ENCODE measurements at regions not wholly inside any gene's neighbourhood (a gene's known extent, or its start where the extent isn't known, plus 50 kb on each side); places are given as distances from the start of the nearest gene placed in this dataset.

DNA sequence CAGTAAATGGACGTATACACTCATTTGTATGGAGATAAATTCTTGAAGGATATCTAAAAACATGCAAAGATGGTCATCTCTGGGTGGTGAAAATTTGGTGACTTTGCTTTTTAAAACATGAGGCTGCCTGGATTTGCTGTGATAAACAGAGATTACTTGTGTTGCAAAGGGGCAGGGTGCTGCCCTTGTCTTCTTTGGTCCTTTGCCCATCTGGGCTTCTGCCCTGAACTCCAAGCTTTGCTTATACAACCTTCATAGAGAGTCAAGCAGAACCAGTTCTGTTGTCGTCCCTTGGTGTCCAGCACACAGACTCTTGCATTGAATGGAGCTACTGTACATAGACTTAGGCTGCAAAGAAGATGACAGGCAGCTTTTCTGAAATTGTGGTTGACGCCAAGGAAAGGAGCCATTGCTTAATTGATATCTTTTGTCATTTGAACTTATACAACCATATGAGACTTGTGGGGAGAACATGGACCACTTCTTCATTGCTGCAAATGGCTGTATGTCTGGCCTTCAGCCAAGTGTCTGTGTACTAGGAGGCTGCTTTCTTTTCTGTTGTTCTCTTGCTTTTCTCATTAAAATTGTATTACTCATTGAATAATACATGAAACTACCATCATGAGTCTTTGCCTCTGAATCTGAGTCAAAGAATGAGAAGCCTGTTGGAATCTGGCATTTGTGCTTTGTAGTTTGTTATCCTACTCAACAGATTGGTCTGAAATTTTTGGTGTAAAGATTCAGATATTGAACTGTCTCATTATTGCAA lies 152.5 kb downstream of the DMRT2 start:
- ATAC-seq (no peak), DNase-seq (ENCODE audit: low read depth in 1 of 2, low spot score in 1 of 2) (no peak), FAIRE-seq (no peak)
- Histone ChIP-seq H3K4me3 (no peak overlapping the region), H3K4me2 (no peak overlapping the region), H3K4me1 (no peaks in the 10 kb centered on the region), H3K9me3 (no peaks in the 10 kb centered on the region; the same call in 2 of the 3 replicates), H3K27ac (no peak overlapping the region)
- TF ChIP-seq, protein P1, sequence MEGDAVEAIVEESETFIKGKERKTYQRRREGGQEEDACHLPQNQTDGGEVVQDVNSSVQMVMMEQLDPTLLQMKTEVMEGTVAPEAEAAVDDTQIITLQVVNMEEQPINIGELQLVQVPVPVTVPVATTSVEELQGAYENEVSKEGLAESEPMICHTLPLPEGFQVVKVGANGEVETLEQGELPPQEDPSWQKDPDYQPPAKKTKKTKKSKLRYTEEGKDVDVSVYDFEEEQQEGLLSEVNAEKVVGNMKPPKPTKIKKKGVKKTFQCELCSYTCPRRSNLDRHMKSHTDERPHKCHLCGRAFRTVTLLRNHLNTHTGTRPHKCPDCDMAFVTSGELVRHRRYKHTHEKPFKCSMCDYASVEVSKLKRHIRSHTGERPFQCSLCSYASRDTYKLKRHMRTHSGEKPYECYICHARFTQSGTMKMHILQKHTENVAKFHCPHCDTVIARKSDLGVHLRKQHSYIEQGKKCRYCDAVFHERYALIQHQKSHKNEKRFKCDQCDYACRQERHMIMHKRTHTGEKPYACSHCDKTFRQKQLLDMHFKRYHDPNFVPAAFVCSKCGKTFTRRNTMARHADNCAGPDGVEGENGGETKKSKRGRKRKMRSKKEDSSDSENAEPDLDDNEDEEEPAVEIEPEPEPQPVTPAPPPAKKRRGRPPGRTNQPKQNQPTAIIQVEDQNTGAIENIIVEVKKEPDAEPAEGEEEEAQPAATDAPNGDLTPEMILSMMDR (IDR thresholded peaks at IDR 0.05), result no peak
- TF ChIP-seq REST (IDR thresholded peaks at IDR 0.05) (no peak), FOSL2 (IDR thresholded peaks at IDR 0.05) (no peak), FOSL2 (CRISPR knock-in tag; IDR thresholded peaks at IDR 0.05) (no peak), ZNF302 (CRISPR knock-in tag; IDR thresholded peaks at IDR 0.05) (no peak), KDM1A (IDR thresholded peaks at IDR 0.05; ENCODE audit: low read depth) (no peak), JUNB (IDR thresholded peaks at IDR 0.05) (no peak), EP300 (IDR thresholded peaks at IDR 0.05) (no peak), TFCP2L1 (CRISPR knock-in tag; IDR thresholded peaks at IDR 0.05) (no peak), GATA3 (IDR thresholded peaks at IDR 0.05; ENCODE audit: borderline replicate concordance) (no peak), MAFK (IDR thresholded peaks at IDR 0.05; ENCODE audit: partially characterized antibody) (no peak), NR3C1 (IDR thresholded peaks at IDR 0.05) (no peak), POLR2A (IDR thresholded peaks at IDR 0.05; ENCODE audit: low read length) (no peak), USF2 (IDR thresholded peaks at IDR 0.05) (no peak), MYC (IDR thresholded peaks at IDR 0.05; ENCODE audit: borderline replicate concordance, low read length) (no peak), CBX2 (IDR thresholded peaks at IDR 0.05; ENCODE audit: borderline replicate concordance, low read depth) (no peak), ELK1 (IDR thresholded peaks at IDR 0.05; ENCODE audit: low read depth, low read length) (no peak), NPAS2 (CRISPR knock-in tag; IDR thresholded peaks at IDR 0.05; ENCODE audit: borderline replicate concordance) (no peak)
- TF ChIP-seq, protein P2, sequence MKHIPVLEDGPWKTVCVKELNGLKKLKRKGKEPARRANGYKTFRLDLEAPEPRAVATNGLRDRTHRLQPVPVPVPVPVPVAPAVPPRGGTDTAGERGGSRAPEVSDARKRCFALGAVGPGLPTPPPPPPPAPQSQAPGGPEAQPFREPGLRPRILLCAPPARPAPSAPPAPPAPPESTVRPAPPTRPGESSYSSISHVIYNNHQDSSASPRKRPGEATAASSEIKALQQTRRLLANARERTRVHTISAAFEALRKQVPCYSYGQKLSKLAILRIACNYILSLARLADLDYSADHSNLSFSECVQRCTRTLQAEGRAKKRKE (CRISPR knock-in tag; IDR thresholded peaks at IDR 0.05; ENCODE audit: low read depth), result no peak
- 40% methylated on average over 3 of the region's 3 CpGs for WGBS (ENCODE audit: missing lambda C conversion rate)
- ChIA-PET CTCF (no interaction called here), POLR2A (no interaction called here)

- 32% methylated on average over 3 of the region's 3 CpGs for WGBS (ENCODE audit: missing lambda C conversion rate)
- DNase-seq (ENCODE audit: low read depth in 1 of 2, low spot score in 1 of 2) (no peak), FAIRE-seq (no peak), ATAC-seq (no peak)
- ChIA-PET POLR2A (no interaction called here), CTCF (no interaction called here)
- H3K9me3 ChIP-seq, result no peaks in the 10 kb centered on the region; the same call in 2 of the 3 replicates
- no peak overlapping the region for H3K4me3 ChIP-seq
- no peak overlapping the region for H3K27ac ChIP-seq
- no peak overlapping the region for H3K4me2 ChIP-seq
- H3K4me1 ChIP-seq, result no peaks in the 10 kb centered on the region
- no peak for TF ChIP-seq KDM1A (IDR thresholded peaks at IDR 0.05; ENCODE audit: low read depth)
- no peak for TF ChIP-seq PBX3 (IDR thresholded peaks at IDR 0.05)
- TF ChIP-seq CBX8 (IDR thresholded peaks at IDR 0.05), result no peak
- no peak for TF ChIP-seq CBX2 (IDR thresholded peaks at IDR 0.05; ENCODE audit: borderline replicate concordance, low read depth)
- no peak for TF ChIP-seq SMC3 (IDR thresholded peaks at IDR 0.05)
- TF ChIP-seq RCOR1 (IDR thresholded peaks at IDR 0.05; ENCODE audit: low read depth, low read length), result no peak
- no peak for TF ChIP-seq CHD2 (IDR thresholded peaks at IDR 0.05; ENCODE audit: low read length, partially characterized antibody)
- TF ChIP-seq, protein P3, sequence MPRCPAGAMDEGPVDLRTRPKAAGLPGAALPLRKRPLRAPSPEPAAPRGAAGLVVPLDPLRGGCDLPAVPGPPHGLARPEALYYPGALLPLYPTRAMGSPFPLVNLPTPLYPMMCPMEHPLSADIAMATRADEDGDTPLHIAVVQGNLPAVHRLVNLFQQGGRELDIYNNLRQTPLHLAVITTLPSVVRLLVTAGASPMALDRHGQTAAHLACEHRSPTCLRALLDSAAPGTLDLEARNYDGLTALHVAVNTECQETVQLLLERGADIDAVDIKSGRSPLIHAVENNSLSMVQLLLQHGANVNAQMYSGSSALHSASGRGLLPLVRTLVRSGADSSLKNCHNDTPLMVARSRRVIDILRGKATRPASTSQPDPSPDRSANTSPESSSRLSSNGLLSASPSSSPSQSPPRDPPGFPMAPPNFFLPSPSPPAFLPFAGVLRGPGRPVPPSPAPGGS (IDR thresholded peaks at IDR 0.05), result no peak
- TF ChIP-seq, protein P2 (CRISPR knock-in tag; IDR thresholded peaks at IDR 0.05; ENCODE audit: low read depth), result no peak
These were observed 157.5 kb downstream of the DMRT2 start for GRCh38 chr9:1207686-1208085.

Data from A549 (cell line).